Lower lobe of right lung (tissue), 2 donors: ENCODE measurements at regions not wholly inside any gene's neighbourhood (a gene's known extent, or its start where the extent isn't known, plus 50 kb on each side); places are given as distances from the start of the nearest gene placed in this dataset.
A peak's percentile ranks its signal among the peaks of the same experiment; 100 is the strongest.

ENCODE experiments used
- ATAC-seq, 2 donors: fragments of 200-7000 bp; cut with Tn5 transposase; one replicate each; pipeline ENCODE4 v1.9.1; 2020 to 2022; ENCODE audit warnings: mild to moderate bottlenecking in 2 of 2, moderate library complexity in 2 of 2
- DNase-seq: peaks from one replicate; pipeline ENCODE4 v3.0.0-alpha.2; 2020
- H3K27ac ChIP-seq: fragments of 200-600 bp; one replicate; pipeline ENCODE4 v1.8.0; 2022
- H3K27me3 ChIP-seq: fragments of 200-600 bp; one replicate; pipeline ENCODE4 v1.8.0; 2022; ENCODE audit warnings: low read depth
- H3K36me3 ChIP-seq: fragments of 200-600 bp; one replicate; pipeline ENCODE4 v1.8.0; 2022; ENCODE audit warnings: mild to moderate bottlenecking
- H3K4me1 ChIP-seq: fragments of 200-600 bp; one replicate; pipeline ENCODE4 v1.8.0; 2022
- H3K4me3 ChIP-seq: fragments of 200-600 bp; one replicate; pipeline ENCODE4 v1.8.0; 2022; ENCODE audit warnings: mild to moderate bottlenecking
- H3K9me3 ChIP-seq: fragments of 200-600 bp; one replicate; pipeline ENCODE4 v1.8.0; 2022
- CTCF ChIP-seq: fragments of 200-600 bp; IDR thresholded peaks from one replicate; pipeline ENCODE4 v1.8.0; 2022; ENCODE audit warnings: antibody characterized with exemption, mild to moderate bottlenecking
- intact Hi-C: fragments of 100-400 bp; cut with DNase I; formaldehyde crosslinking; loops from one replicate; pipeline ENCODE4 v1.11.0; 2022
- donor health status: DM: no; HTN: yes; CAD: no; lungs with severe emphysema.

- H3K36me3 ChIP-seq = no peaks in the 10 kb centered on the region
Measured at GRCh38 chr15:62502451-62502850, 337.4 kb upstream of the C2CD4B start.

GRCh38 chr15:62503451-62503850, 338.4 kb upstream of the C2CD4B start:
- no peaks in the 10 kb centered on the region for H3K9me3 ChIP-seq
- H3K27ac ChIP-seq = no peak overlapping the region
- no peaks in the 10 kb centered on the region for H3K36me3 ChIP-seq
- H3K4me1 ChIP-seq = peaks cover 18% of the 10 kb centered on the region
- H3K4me3 ChIP-seq = no peak overlapping the region
- ATAC-seq = no peak
- no peaks in the 10 kb centered on the region for H3K27me3 ChIP-seq
- TF ChIP-seq CTCF = no peak
- no peak for DNase-seq
- intact Hi-C loops = no loop called here

More at GRCh38 chr15:62502451-62502850, 337.4 kb upstream of the C2CD4B start:
- Histone ChIP-seq H3K9me3 (no peaks in the 10 kb centered on the region), H3K27me3 (no peaks in the 10 kb centered on the region), H3K4me3 (no peak overlapping the region), H3K27ac (no peak overlapping the region), H3K4me1 (peaks cover 18% of the 10 kb centered on the region)
- DNase-seq (no peak), ATAC-seq (no peak)
- intact Hi-C loops = no loop called here
- no peak for TF ChIP-seq CTCF

- ATAC-seq = no peak
- H3K9me3 ChIP-seq = no peaks in the 10 kb centered on the region
- peak overlapping the region; percentile 15 for H3K27ac ChIP-seq
- TF ChIP-seq CTCF = no peak
- no peaks in the 10 kb centered on the region for H3K36me3 ChIP-seq
- no peaks in the 10 kb centered on the region for H3K27me3 ChIP-seq
- intact Hi-C loops = no loop called here
- H3K4me1 ChIP-seq = peaks cover 18% of the 10 kb centered on the region
- H3K4me3 ChIP-seq = no peak overlapping the region
- DNase-seq = no peak
Measured at GRCh38 chr15:62505762-62506161, 340.7 kb upstream of the C2CD4B start.

GRCh38 chr15:62506217-62506805, 341.2 kb upstream of the C2CD4B start:
- intact Hi-C loops = no loop called here
- ATAC-seq (peak; percentile 55 to 62), DNase-seq (no peak)
- H3K27ac ChIP-seq = peak overlapping the region; percentile 15
- no peaks in the 10 kb centered on the region for H3K27me3 ChIP-seq
- no peaks in the 10 kb centered on the region for H3K9me3 ChIP-seq
- H3K4me1 ChIP-seq = peaks cover 18% of the 10 kb centered on the region
- no peak overlapping the region for H3K4me3 ChIP-seq
- H3K36me3 ChIP-seq = no peaks in the 10 kb centered on the region
- TF ChIP-seq CTCF = no peak

GRCh38 chr15:62509395-62509958, 344.4 kb upstream of the C2CD4B start:
- intact Hi-C loops = no loop called here
- H3K27ac ChIP-seq = no peak overlapping the region
- ATAC-seq (no peak), DNase-seq (no peak)
- no peaks in the 10 kb centered on the region for H3K9me3 ChIP-seq
- no peak for TF ChIP-seq CTCF
- no peak overlapping the region for H3K4me3 ChIP-seq
- H3K36me3 ChIP-seq = no peaks in the 10 kb centered on the region
- no peaks in the 10 kb centered on the region for H3K27me3 ChIP-seq
- H3K4me1 ChIP-seq = peaks cover 18% of the 10 kb centered on the region
